H9 (cell line): ENCODE measurements at regions not wholly inside any gene's neighbourhood (a gene's known extent, or its start where the extent isn't known, plus 50 kb on each side); places are given as distances from the start of the nearest gene placed in this dataset.

Experiments
- DNase-seq: peaks from one replicate; pipeline ENCODE4 v3.0.0-alpha.2; 2017
- H2AFZ ChIP-seq: one replicate; pipeline ENCODE4 v1.6.1; 2013; ENCODE audit warnings: mild to moderate bottlenecking, low read length, control low read depth, moderate library complexity
- H2AK5ac ChIP-seq: 2 replicates; pipeline ENCODE4 v1.6.1; 2013; ENCODE audit warnings: low read length, control low read depth, mixed read lengths; ENCODE audit not compliant: insufficient read length
- H2BK120ac ChIP-seq: one replicate; pipeline ENCODE4 v1.6.1; 2013; ENCODE audit warnings: low read depth, mild to moderate bottlenecking, low read length, control low read depth, inconsistent platforms; ENCODE audit not compliant: poor library complexity, severe bottlenecking
- H2BK12ac ChIP-seq: 2 replicates; pipeline ENCODE4 v1.6.1; 2013; ENCODE audit warnings: low read length, control low read depth, mixed read lengths, low read depth; ENCODE audit not compliant: insufficient read length
- H2BK15ac ChIP-seq: 2 replicates; pipeline ENCODE4 v1.6.1; 2013; ENCODE audit warnings: low read depth, low read length, control low read depth
- H2BK20ac ChIP-seq: one replicate; pipeline ENCODE4 v1.6.1; 2013; ENCODE audit warnings: low read depth, mild to moderate bottlenecking, low read length, control low read depth, inconsistent platforms; ENCODE audit not compliant: poor library complexity, severe bottlenecking
- H2BK5ac ChIP-seq: 2 replicates; pipeline ENCODE4 v1.6.1; 2013; ENCODE audit warnings: low read length, control low read depth, mixed read lengths; ENCODE audit not compliant: insufficient read length
- H3K14ac ChIP-seq: 2 replicates; pipeline ENCODE4 v1.6.1; 2013; ENCODE audit warnings: low read length, control low read depth; ENCODE audit not compliant: insufficient read depth
- H3K18ac ChIP-seq: 2 replicates; pipeline ENCODE4 v1.6.1; 2013; ENCODE audit warnings: low read depth, mild to moderate bottlenecking, mixed read lengths, low read length, control low read depth; ENCODE audit not compliant: insufficient read length
- H3K23ac ChIP-seq: 2 replicates; pipeline ENCODE4 v1.6.1; 2013; ENCODE audit warnings: low read length, control low read depth, mixed read lengths, low read depth; ENCODE audit not compliant: insufficient read length
- H3K23me2 ChIP-seq: 2 replicates; pipeline ENCODE4 v1.6.1; 2013; ENCODE audit warnings: low read depth, mild to moderate bottlenecking, mixed read lengths, low read length, control low read depth; ENCODE audit not compliant: insufficient read length, poor library complexity, severe bottlenecking
- H3K27ac ChIP-seq: 2 replicates; pipeline ENCODE4 v1.5.1; 2013; ENCODE audit warnings: low read length, control low read depth, mixed read lengths, low read depth; ENCODE audit not compliant: insufficient read length
- H3K27me3 ChIP-seq: 2 replicates; pipeline ENCODE4 v1.6.1; 2013; ENCODE audit warnings: low read length, control low read depth, inconsistent platforms; ENCODE audit not compliant: insufficient read depth
- H3K4ac ChIP-seq: 2 replicates; pipeline ENCODE4 v1.6.1; 2013; ENCODE audit warnings: low read depth, mild to moderate bottlenecking, control low read depth, inconsistent platforms, low read length, moderate library complexity
- H3K4me1 ChIP-seq: 2 replicates; pipeline ENCODE4 v1.6.1; 2013; ENCODE audit warnings: low read length, control low read depth, inconsistent platforms; ENCODE audit not compliant: insufficient read depth
- H3K4me2 ChIP-seq: 2 replicates; pipeline ENCODE4 v1.6.1; 2013; ENCODE audit warnings: low read length, control low read depth, mixed read lengths; ENCODE audit not compliant: insufficient read length, insufficient read depth
- H3K56ac ChIP-seq: 2 replicates; pipeline ENCODE4 v1.6.1; 2013; ENCODE audit warnings: low read depth, mild to moderate bottlenecking, mixed read lengths, low read length, control low read depth; ENCODE audit not compliant: insufficient read length
- H3K79me1 ChIP-seq: 2 replicates; pipeline ENCODE4 v1.6.1; 2013; ENCODE audit warnings: low read depth, mild to moderate bottlenecking, moderate library complexity, low read length, control low read depth, inconsistent platforms; ENCODE audit not compliant: insufficient read depth, poor library complexity, severe bottlenecking
- H3K79me2 ChIP-seq: 2 replicates; pipeline ENCODE4 v1.6.1; 2013; ENCODE audit warnings: low read length, control low read depth, inconsistent platforms; ENCODE audit not compliant: insufficient read depth
- H3K9ac ChIP-seq: 2 replicates; pipeline ENCODE4 v1.6.1; 2013; ENCODE audit warnings: low read length, control low read depth, mixed read lengths; ENCODE audit not compliant: insufficient read length; ENCODE audit errors: extremely low read depth
- H3K9me3 ChIP-seq: one replicate; pipeline ENCODE4 v1.6.1; 2013; ENCODE audit warnings: low read depth, low read length, inconsistent platforms; ENCODE audit not compliant: control insufficient read depth
- H3T11ph ChIP-seq: one replicate; pipeline ENCODE4 v1.6.1; 2013; ENCODE audit warnings: mild to moderate bottlenecking, low read length, control low read depth, inconsistent platforms
- H4K20me1 ChIP-seq: one replicate; pipeline ENCODE4 v1.6.1; 2013; ENCODE audit not compliant: control insufficient read depth, insufficient read length, insufficient read depth
- H4K5ac ChIP-seq: 2 replicates; pipeline ENCODE4 v1.6.1; 2013; ENCODE audit warnings: low read depth, mild to moderate bottlenecking, mixed read lengths, low read length, control low read depth; ENCODE audit not compliant: insufficient read length
- H4K8ac ChIP-seq: replicated peaks from 2 replicates; pipeline ENCODE4 v1.6.1; 2013; ENCODE audit warnings: low read length, control low read depth, mixed read lengths, low read depth; ENCODE audit not compliant: insufficient read length
- H4K91ac ChIP-seq: 2 replicates; pipeline ENCODE4 v1.6.1; 2013; ENCODE audit warnings: low read depth, mild to moderate bottlenecking, moderate library complexity, mixed read lengths, low read length, control low read depth; ENCODE audit not compliant: insufficient read length
- H3K27ac Mint-ChIP-seq, 3 experiments: 2 replicates in 2 of 3; 3 replicates in 1 of 3; pipeline ENCODE4 v1.8.0; 2020 to 2021; ENCODE audit warnings: mixed read lengths in 3 of 3, mild to moderate bottlenecking in 1 of 3, moderate library complexity in 1 of 3
- H3K27me3 Mint-ChIP-seq: 2 replicates; pipeline ENCODE4 v1.8.0; 2021; ENCODE audit warnings: low read depth, mild to moderate bottlenecking, moderate library complexity, mixed read lengths
- H3K36me3 Mint-ChIP-seq, 3 experiments: 2 replicates in 2 of 3; 3 replicates in 1 of 3; pipeline ENCODE4 v1.8.0; 2020 to 2021; ENCODE audit warnings: low read depth in 3 of 3, mixed read lengths in 3 of 3; ENCODE audit not compliant: insufficient read depth in 1 of 3
- H3K4me1 Mint-ChIP-seq, 2 experiments: 2 replicates each; pipeline ENCODE4 v1.8.0; 2020; ENCODE audit warnings: mixed read lengths in 2 of 2
- H3K4me3 Mint-ChIP-seq, 2 experiments: 2 replicates in 1 of 2; 3 replicates in 1 of 2; pipeline ENCODE4 v1.8.0; 2020 to 2021; ENCODE audit warnings: mild to moderate bottlenecking in 2 of 2, mixed read lengths in 2 of 2, moderate library complexity in 1 of 2
- H3K9me3 Mint-ChIP-seq, 2 experiments: 2 replicates in 1 of 2; 3 replicates in 1 of 2; pipeline ENCODE4 v1.8.0; 2020; ENCODE audit warnings: mild to moderate bottlenecking in 2 of 2, mixed read lengths in 2 of 2, moderate library complexity in 1 of 2
- WGBS: extraction: QIAGEN DNeasy Blood & Tissue Kit; methylation state at CpG from one replicate; pipeline ENCODE4 v1.1.7; 2013; ENCODE audit warnings: missing lambda C conversion rate, low lambda C conversion rate, mixed read lengths; ENCODE audit not compliant: insufficient read length; ENCODE audit errors: extremely low coverage; 5-methylcytosine and 5-hydroxymethylcytosine counted together
- TF ChIP-seq, protein P1 (sequence below): fragments of 200-600 bp; sonication (generic); conservative IDR thresholded peaks from 3 replicates; pipeline ENCODE4 v1.8.0; 2021; ENCODE audit warnings: antibody characterized with exemption, mild to moderate bottlenecking

GRCh38 chr12:45585522-45586230 lies 143.8 kb upstream of the ARID2 start:
- Histone ChIP-seq H4K8ac (no peak overlapping the region), H3K14ac (no peak overlapping the region), H3K27ac (no peak overlapping the region), H2BK120ac (no peak overlapping the region), H4K20me1 (no peaks in the 10 kb centered on the region), H2AK5ac (no peak overlapping the region), H4K91ac (no peak overlapping the region), H4K5ac (no peak overlapping the region), H3K56ac (no peak overlapping the region), H3K23me2 (no peaks in the 10 kb centered on the region), H2BK20ac (no peak overlapping the region), H3K79me2 (no peaks in the 10 kb centered on the region), H3K9ac (no peak overlapping the region), H2BK15ac (no peak overlapping the region), H3K4me1 (no peaks in the 10 kb centered on the region), H2BK12ac (no peak overlapping the region), H3K9me3 (no peaks in the 10 kb centered on the region), H3K27me3 (no peaks in the 10 kb centered on the region), H2AFZ (no peak overlapping the region), H3K4ac (no peak overlapping the region), H3K18ac (no peak overlapping the region), H3K4me2 (no peak overlapping the region), H3T11ph (no peak overlapping the region), H2BK5ac (no peak overlapping the region), H3K23ac (no peak overlapping the region), H3K79me1 (no peaks in the 10 kb centered on the region)
- no peak overlapping the region for H3K4me3 Mint-ChIP-seq
- TF ChIP-seq, protein P1, sequence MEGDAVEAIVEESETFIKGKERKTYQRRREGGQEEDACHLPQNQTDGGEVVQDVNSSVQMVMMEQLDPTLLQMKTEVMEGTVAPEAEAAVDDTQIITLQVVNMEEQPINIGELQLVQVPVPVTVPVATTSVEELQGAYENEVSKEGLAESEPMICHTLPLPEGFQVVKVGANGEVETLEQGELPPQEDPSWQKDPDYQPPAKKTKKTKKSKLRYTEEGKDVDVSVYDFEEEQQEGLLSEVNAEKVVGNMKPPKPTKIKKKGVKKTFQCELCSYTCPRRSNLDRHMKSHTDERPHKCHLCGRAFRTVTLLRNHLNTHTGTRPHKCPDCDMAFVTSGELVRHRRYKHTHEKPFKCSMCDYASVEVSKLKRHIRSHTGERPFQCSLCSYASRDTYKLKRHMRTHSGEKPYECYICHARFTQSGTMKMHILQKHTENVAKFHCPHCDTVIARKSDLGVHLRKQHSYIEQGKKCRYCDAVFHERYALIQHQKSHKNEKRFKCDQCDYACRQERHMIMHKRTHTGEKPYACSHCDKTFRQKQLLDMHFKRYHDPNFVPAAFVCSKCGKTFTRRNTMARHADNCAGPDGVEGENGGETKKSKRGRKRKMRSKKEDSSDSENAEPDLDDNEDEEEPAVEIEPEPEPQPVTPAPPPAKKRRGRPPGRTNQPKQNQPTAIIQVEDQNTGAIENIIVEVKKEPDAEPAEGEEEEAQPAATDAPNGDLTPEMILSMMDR, result no peak
- DNase-seq, result no peak
- no peaks in the 10 kb centered on the region for H3K27me3 Mint-ChIP-seq
- H3K27ac Mint-ChIP-seq, result no peak overlapping the region
- no peaks in the 10 kb centered on the region for H3K36me3 Mint-ChIP-seq
- no peaks in the 10 kb centered on the region for H3K4me1 Mint-ChIP-seq
- peaks cover 0 to 7% of the 10 kb centered on the region in 2 experiments; a peak in 1 of 5 replicates for H3K9me3 Mint-ChIP-seq
- WGBS, result no CpG with 5 or more reads among the region's 31 CpGs
